NB4 (cell line): ENCODE measurements at regions not wholly inside any gene's neighbourhood (a gene's known extent, or its start where the extent isn't known, plus 50 kb on each side); places are given as distances from the start of the nearest gene placed in this dataset.

Experiments
- DNase-seq: peaks from one replicate; pipeline ENCODE4 v3.0.0; 2010; ENCODE audit warnings: low read depth
- H3K4me3 ChIP-seq: one replicate; pipeline ENCODE4 v1.5.1; 2011; ENCODE audit warnings: mild to moderate bottlenecking, low read depth, low read length, moderate library complexity
- CTCF ChIP-seq: IDR thresholded peaks from one replicate; pipeline ENCODE4 v1.5.1; 2012; ENCODE audit warnings: low read depth, low read length
- MAX ChIP-seq: IDR thresholded peaks from 2 replicates; pipeline ENCODE4 v1.6.1; 2011; ENCODE audit warnings: low read depth, low read length
- MYC ChIP-seq: IDR thresholded peaks from 2 replicates; pipeline ENCODE4 v1.6.1; 2011; ENCODE audit warnings: low read depth, low read length
- POLR2A ChIP-seq: IDR thresholded peaks from 2 replicates; pipeline ENCODE4 v1.6.1; 2011; ENCODE audit warnings: mild to moderate bottlenecking; ENCODE audit not compliant: insufficient read length; ENCODE audit errors: extremely low read depth

- DNase-seq: peak; percentile 6
- TF ChIP-seq MYC (no peak), POLR2A (no peak), MAX (no peak), CTCF (no peak)
Measured at GRCh38 chr1:3999941-4000735, 100.1 kb upstream of the C1orf174 start.

GRCh38 chr1:4000811-4001251 lies 100.8 kb upstream of the C1orf174 start:
- no peak for DNase-seq
- no peak for TF ChIP-seq CTCF
- no peak for TF ChIP-seq MYC
- no peak for TF ChIP-seq POLR2A
- TF ChIP-seq MAX: no peak
- H3K4me3 ChIP-seq: no peak overlapping the region

More at GRCh38 chr1:3999941-4000735, 100.1 kb upstream of the C1orf174 start:
- no peak overlapping the region for H3K4me3 ChIP-seq

GRCh38 chr1:4001461-4001860 lies 101.4 kb upstream of the C1orf174 start:
- H3K4me3 ChIP-seq: no peak overlapping the region
- no peak for DNase-seq
- TF ChIP-seq POLR2A: no peak
- TF ChIP-seq MAX: no peak
- no peak for TF ChIP-seq MYC
- no peak for TF ChIP-seq CTCF

GRCh38 chr1:4002061-4002521 lies 102.0 kb upstream of the C1orf174 start:
- no peak for DNase-seq
- no peak overlapping the region for H3K4me3 ChIP-seq
- TF ChIP-seq MYC (no peak), POLR2A (no peak), CTCF (no peak), MAX (no peak)

- TF ChIP-seq POLR2A (no peak), MAX (no peak), CTCF (no peak), MYC (no peak)
- H3K4me3 ChIP-seq: no peak overlapping the region
- no peak for DNase-seq
Measured at GRCh38 chr1:4002741-4003140, 102.7 kb upstream of the C1orf174 start.
